ENCODE measurements at regions not wholly inside any gene's neighbourhood (a gene's known extent, or its start where the extent isn't known, plus 50 kb on each side); places are given as distances from the start of the nearest gene placed in this dataset.

DNA sequence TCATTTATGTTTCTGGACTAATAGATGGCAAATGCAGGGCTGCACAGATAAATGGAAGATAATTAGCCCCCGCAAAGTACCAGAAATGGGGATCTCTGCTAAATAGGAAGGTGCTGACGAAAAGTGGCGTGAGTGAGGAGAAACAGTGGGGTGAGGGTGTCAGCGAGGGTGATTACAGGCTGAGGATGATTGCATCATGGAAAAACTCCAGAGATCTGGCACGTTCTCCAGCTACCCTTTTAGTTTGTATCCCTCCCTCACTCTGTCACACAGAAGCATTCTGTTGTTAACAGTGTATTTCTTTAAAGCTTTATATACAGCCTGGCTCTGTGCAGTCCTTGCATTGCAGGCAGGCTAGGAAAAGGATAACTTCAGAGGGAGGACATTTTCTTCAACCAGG is 309.6 kb upstream of the DDX53 start:
- H2AFZ ChIP-seq (ENCODE audit: control insufficient read depth, low read depth, low read length) = no peak overlapping the region
- ATAC-seq (no peak), FAIRE-seq (no peak), DNase-seq (ENCODE audit: low read depth, low spot score) (no peak)
- intact Hi-C loops (cut with micrococcal nuclease; ENCODE audit: unreplicated experiment) (no loop called here), in situ Hi-C loops (cut with MboI) (no loop called here)
- H3K4me1 ChIP-seq (ENCODE audit: control insufficient read depth, insufficient read depth, low read length) = no peaks in the 10 kb centered on the region
- no peaks in the 10 kb centered on the region for H4K20me1 ChIP-seq (ENCODE audit: control insufficient read depth, insufficient read depth)
- H3K27ac ChIP-seq (ENCODE audit: control insufficient read depth, insufficient read depth) = no peak overlapping the region
- TF ChIP-seq MYC (IDR thresholded peaks at IDR 0.05; ENCODE audit: insufficient read depth, insufficient read length, insufficient replicate concordance, low read length, severe bottlenecking) = no peak
- TF ChIP-seq, protein P1, sequence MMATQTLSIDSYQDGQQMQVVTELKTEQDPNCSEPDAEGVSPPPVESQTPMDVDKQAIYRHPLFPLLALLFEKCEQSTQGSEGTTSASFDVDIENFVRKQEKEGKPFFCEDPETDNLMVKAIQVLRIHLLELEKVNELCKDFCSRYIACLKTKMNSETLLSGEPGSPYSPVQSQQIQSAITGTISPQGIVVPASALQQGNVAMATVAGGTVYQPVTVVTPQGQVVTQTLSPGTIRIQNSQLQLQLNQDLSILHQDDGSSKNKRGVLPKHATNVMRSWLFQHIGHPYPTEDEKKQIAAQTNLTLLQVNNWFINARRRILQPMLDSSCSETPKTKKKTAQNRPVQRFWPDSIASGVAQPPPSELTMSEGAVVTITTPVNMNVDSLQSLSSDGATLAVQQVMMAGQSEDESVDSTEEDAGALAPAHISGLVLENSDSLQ (IDR thresholded peaks at IDR 0.05) = no peak
- no peak for TF ChIP-seq MEF2B (IDR thresholded peaks at IDR 0.05; ENCODE audit: partially characterized antibody, poor library complexity, severe bottlenecking)
- no peak for TF ChIP-seq SUZ12 (IDR thresholded peaks at IDR 0.05; ENCODE audit: unreplicated experiment)
- no peak for TF ChIP-seq TARDBP (IDR thresholded peaks at IDR 0.05; ENCODE audit: borderline replicate concordance)
- TF ChIP-seq, protein P2, sequence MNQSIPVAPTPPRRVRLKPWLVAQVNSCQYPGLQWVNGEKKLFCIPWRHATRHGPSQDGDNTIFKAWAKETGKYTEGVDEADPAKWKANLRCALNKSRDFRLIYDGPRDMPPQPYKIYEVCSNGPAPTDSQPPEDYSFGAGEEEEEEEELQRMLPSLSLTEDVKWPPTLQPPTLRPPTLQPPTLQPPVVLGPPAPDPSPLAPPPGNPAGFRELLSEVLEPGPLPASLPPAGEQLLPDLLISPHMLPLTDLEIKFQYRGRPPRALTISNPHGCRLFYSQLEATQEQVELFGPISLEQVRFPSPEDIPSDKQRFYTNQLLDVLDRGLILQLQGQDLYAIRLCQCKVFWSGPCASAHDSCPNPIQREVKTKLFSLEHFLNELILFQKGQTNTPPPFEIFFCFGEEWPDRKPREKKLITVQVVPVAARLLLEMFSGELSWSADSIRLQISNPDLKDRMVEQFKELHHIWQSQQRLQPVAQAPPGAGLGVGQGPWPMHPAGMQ (IDR thresholded peaks at IDR 0.05; ENCODE audit: borderline replicate concordance) = no peak
- no peak for TF ChIP-seq NR2F1 (conservative IDR thresholded peaks at IDR 0.05)
- TF ChIP-seq POLR2A (IDR thresholded peaks at IDR 0.05; ENCODE audit: low read depth, low read length) = no peak
- TF ChIP-seq, protein P3, sequence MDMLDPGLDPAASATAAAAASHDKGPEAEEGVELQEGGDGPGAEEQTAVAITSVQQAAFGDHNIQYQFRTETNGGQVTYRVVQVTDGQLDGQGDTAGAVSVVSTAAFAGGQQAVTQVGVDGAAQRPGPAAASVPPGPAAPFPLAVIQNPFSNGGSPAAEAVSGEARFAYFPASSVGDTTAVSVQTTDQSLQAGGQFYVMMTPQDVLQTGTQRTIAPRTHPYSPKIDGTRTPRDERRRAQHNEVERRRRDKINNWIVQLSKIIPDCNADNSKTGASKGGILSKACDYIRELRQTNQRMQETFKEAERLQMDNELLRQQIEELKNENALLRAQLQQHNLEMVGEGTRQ (IDR thresholded peaks at IDR 0.05; ENCODE audit: borderline replicate concordance, low read depth, low read length) = no peak
- H3K9me3 ChIP-seq (replicated peaks; ENCODE audit: control insufficient read depth, insufficient read depth, low read length) = no peaks in the 10 kb centered on the region
- no peaks in the 10 kb centered on the region; a peak in 1 of 4 replicates for H3K27me3 ChIP-seq (replicated peaks in 1 of 2; ENCODE audit: control insufficient read depth in 2 of 2, insufficient read depth in 2 of 2, low read length in 1 of 2)
- no peaks in the 10 kb centered on the region for H3K79me2 ChIP-seq (ENCODE audit: control insufficient read depth, insufficient read depth, low read length)
- ChIA-PET POLR2A (no interaction called here), RAD21 (ENCODE audit: unreplicated experiment) (no interaction called here), SMC1A (ENCODE audit: uncharacterized antibody, unreplicated experiment) (no interaction called here), CTCF (no interaction called here)
- H3K9ac ChIP-seq (ENCODE audit: control insufficient read depth, insufficient read depth, low read length) = no peak overlapping the region
- no TSS peak for BruUV-seq (replicated peaks)
- H3K4me3 ChIP-seq = no peak overlapping the region
- 7% methylated on average over 5 of the region's 5 CpGs for WGBS (ENCODE audit: insufficient coverage, insufficient replicate concordance, low lambda C conversion rate, missing lambda C conversion rate)
- H3K36me3 ChIP-seq (ENCODE audit: control insufficient read depth in 2 of 2, insufficient read depth in 2 of 2, low read length in 1 of 2) = no peaks in the 10 kb centered on the region
- no peak overlapping the region for H3K4me2 ChIP-seq (ENCODE audit: control insufficient read depth, insufficient read depth)
